ENCODE measurements at regions not wholly inside any gene's neighbourhood (a gene's known extent, or its start where the extent isn't known, plus 50 kb on each side); places are given as distances from the start of the nearest gene placed in this dataset.

GRCh38 chr12:23349564-23349963 lies 599.9 kb downstream of the SOX5 start:
- TF ChIP-seq, protein P1, sequence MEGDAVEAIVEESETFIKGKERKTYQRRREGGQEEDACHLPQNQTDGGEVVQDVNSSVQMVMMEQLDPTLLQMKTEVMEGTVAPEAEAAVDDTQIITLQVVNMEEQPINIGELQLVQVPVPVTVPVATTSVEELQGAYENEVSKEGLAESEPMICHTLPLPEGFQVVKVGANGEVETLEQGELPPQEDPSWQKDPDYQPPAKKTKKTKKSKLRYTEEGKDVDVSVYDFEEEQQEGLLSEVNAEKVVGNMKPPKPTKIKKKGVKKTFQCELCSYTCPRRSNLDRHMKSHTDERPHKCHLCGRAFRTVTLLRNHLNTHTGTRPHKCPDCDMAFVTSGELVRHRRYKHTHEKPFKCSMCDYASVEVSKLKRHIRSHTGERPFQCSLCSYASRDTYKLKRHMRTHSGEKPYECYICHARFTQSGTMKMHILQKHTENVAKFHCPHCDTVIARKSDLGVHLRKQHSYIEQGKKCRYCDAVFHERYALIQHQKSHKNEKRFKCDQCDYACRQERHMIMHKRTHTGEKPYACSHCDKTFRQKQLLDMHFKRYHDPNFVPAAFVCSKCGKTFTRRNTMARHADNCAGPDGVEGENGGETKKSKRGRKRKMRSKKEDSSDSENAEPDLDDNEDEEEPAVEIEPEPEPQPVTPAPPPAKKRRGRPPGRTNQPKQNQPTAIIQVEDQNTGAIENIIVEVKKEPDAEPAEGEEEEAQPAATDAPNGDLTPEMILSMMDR (IDR thresholded peaks at IDR 0.05), result no peak
- no peak for TF ChIP-seq POLR2A (IDR thresholded peaks at IDR 0.05)

Measured in testis (tissue), 2 donors.